ENCODE measurements at regions not wholly inside any gene's neighbourhood (a gene's known extent, or its start where the extent isn't known, plus 50 kb on each side); places are given as distances from the start of the nearest gene placed in this dataset.

DNA sequence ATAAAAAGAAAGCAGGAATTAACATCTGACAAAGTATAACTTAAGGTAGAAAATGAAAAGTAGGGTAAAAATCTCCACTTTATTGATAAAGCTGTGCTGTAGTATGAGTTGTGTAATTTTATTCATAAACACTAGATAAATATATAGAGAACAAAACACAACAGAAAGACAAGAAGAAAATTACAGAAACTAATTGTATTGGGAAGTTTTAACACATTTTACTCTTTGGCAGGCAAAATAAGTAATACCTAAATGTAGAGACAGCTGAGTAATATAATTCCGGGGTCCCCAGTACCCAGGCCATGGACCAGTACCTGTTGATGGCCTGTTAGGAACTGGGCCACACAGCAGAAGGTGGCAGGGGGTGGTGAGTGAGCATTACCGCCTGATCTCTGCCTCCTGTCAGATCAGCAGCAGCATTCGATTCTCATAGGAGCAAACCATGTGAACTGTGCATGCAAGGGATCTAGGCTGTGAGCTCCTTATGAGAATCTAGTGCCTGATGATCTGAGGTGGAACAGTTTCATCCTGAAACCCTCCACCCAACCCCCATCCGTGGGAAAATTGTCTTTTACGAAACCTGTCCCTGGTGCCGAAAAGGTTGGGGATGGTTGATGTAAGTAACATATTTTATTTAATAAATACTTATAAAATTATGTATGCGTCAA, 84.4 kb upstream of the ETV6 start:
- Histone ChIP-seq H3K36me3 (ENCODE audit: control insufficient read depth, insufficient read depth, low read length) (no peaks in the 10 kb centered on the region), H3K4me3 (replicated peaks; ENCODE audit: low read depth, low read length) (no peak overlapping the region), H3K27me3 (replicated peaks; ENCODE audit: control insufficient read depth, insufficient read depth, low read length) (no peaks in the 10 kb centered on the region)
- TF ChIP-seq, protein P1, sequence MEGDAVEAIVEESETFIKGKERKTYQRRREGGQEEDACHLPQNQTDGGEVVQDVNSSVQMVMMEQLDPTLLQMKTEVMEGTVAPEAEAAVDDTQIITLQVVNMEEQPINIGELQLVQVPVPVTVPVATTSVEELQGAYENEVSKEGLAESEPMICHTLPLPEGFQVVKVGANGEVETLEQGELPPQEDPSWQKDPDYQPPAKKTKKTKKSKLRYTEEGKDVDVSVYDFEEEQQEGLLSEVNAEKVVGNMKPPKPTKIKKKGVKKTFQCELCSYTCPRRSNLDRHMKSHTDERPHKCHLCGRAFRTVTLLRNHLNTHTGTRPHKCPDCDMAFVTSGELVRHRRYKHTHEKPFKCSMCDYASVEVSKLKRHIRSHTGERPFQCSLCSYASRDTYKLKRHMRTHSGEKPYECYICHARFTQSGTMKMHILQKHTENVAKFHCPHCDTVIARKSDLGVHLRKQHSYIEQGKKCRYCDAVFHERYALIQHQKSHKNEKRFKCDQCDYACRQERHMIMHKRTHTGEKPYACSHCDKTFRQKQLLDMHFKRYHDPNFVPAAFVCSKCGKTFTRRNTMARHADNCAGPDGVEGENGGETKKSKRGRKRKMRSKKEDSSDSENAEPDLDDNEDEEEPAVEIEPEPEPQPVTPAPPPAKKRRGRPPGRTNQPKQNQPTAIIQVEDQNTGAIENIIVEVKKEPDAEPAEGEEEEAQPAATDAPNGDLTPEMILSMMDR (IDR thresholded peaks at IDR 0.05; ENCODE audit: insufficient read depth, low read length, poor library complexity, severe bottlenecking) = no peak
- peak; percentile 71 for DNase-seq (ENCODE audit: extremely low read depth, insufficient read length)

DNA sequence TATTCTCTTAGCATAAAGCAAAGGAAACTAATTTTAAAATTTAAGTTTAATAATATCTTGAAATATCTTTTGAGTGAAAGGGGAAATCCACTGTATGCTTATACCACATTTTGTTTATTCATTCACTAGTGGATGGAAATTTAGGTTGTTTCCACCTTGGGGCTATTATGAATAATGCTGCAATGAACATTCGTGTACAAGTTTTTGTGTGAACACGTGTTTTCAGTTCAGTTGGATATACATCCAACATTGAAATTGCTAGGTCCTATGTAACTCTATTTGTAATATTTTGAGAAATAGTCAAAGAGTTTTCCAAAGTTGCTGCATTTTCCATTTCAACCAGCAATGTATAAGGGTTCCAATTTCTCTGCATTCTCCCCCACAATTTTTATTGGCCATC, 83.7 kb upstream of the ETV6 start:
- no peak overlapping the region for H3K4me3 ChIP-seq (replicated peaks; ENCODE audit: low read depth, low read length)
- H3K27me3 ChIP-seq (replicated peaks; ENCODE audit: control insufficient read depth, insufficient read depth, low read length) = no peaks in the 10 kb centered on the region
- DNase-seq (ENCODE audit: extremely low read depth, insufficient read length) = peak; percentile 66
- TF ChIP-seq, protein P1 (IDR thresholded peaks at IDR 0.05; ENCODE audit: insufficient read depth, low read length, poor library complexity, severe bottlenecking) = no peak
- H3K36me3 ChIP-seq (ENCODE audit: control insufficient read depth, insufficient read depth, low read length) = no peaks in the 10 kb centered on the region

DNA sequence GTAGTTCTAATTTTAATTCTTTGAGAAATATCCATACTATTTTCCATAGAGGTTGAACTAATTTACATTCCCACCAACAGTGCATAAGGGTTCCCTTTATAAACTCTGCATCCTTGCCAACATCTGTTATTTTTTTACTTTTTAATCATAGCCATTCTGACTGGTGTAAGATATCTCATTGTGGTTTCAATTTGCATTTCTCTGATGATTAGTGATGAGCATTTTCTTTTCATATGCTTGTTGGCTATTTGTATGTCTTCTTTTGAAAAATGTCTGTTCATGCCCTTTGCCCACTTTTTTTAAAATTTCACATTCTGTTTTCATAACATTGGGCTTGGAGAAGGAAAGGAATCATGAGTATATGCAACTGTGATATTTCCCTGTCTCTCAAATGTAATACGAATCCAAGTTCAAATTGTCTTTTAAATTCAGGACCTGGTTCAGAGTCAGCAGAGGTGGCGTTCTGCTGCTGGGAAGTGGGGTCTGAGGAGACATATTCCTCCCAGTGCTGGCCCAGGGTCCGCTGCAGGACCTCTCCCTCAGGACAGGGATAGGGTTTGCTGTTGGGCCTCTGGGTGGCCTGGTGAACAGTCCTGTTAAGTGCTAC, 81.2 kb upstream of the ETV6 start:
- DNase-seq (ENCODE audit: extremely low read depth, insufficient read length) = peak; percentile 62
- H3K4me3 ChIP-seq (replicated peaks; ENCODE audit: low read depth, low read length) = peak overlapping the region; percentile 28
- no peaks in the 10 kb centered on the region for H3K36me3 ChIP-seq (ENCODE audit: control insufficient read depth, insufficient read depth, low read length)
- no peaks in the 10 kb centered on the region for H3K27me3 ChIP-seq (replicated peaks; ENCODE audit: control insufficient read depth, insufficient read depth, low read length)
- TF ChIP-seq, protein P1 (IDR thresholded peaks at IDR 0.05; ENCODE audit: insufficient read depth, low read length, poor library complexity, severe bottlenecking) = no peak

DNA sequence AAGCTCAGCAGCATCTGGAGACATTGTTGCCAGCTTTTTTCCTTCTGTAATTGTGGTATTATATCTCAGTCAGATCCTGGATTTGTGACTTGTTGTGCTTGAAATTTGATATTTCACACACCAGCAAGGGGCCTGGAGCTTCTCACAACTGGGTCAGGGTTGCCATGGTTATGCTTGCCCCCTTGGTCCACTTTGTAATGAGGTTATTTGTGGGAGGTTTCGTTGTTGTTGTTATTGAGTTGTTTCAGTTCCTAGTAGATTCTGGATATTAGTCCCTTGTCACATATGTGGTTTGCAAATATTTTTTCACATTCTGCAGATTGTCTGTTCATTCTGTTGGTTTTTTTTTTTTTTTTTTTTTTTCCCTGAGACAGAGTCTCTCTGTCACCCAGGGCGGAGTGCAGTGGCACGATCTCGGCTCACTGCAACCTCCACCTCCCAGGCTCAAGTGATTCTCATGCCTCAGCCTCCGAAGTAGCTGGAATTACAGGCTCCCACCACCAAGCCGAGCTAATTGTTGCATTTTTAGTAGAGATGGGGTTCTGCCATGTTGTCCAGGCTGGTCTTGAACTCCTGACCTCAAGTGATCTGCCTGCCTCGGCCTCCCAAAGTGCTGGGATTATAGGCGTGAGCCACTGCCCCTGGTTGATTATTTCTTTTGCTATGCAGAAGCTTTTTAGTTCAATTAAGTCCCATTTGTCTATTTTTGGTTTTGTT, 80.6 kb upstream of the ETV6 start:
- TF ChIP-seq, protein P1 (IDR thresholded peaks at IDR 0.05; ENCODE audit: insufficient read depth, low read length, poor library complexity, severe bottlenecking) = no peak
- no peaks in the 10 kb centered on the region for H3K36me3 ChIP-seq (ENCODE audit: control insufficient read depth, insufficient read depth, low read length)

DNA sequence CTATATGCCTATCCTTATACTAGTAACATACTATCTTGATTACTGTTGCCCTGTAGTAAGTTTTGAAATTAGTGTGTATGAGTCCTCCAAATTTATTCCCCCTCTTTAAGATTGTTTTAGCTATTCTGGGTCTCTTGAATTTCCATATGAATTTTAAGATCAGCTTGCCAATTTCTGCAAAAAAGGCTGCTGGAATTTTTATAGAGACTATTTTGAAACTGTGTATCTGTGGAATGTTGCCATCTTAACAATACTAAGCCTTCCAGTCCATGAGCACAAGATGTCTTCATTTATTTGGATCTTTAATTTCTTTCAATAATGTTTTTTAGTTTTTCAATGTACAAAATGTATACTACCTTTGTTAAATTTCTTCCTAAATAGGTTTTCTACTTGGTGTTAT, 79.8 kb upstream of the ETV6 start:
- TF ChIP-seq, protein P1 (IDR thresholded peaks at IDR 0.05; ENCODE audit: insufficient read depth, low read length, poor library complexity, severe bottlenecking) = no peak
- Histone ChIP-seq H3K4me3 (replicated peaks; ENCODE audit: low read depth, low read length) (no peak overlapping the region), H3K27me3 (replicated peaks; ENCODE audit: control insufficient read depth, insufficient read depth, low read length) (no peaks in the 10 kb centered on the region), H3K36me3 (ENCODE audit: control insufficient read depth, insufficient read depth, low read length) (no peaks in the 10 kb centered on the region)
- DNase-seq (ENCODE audit: extremely low read depth, insufficient read length) = no peak

More for the DNA sequence above, 80.6 kb upstream of the ETV6 start:
- no peaks in the 10 kb centered on the region for H3K27me3 ChIP-seq (replicated peaks; ENCODE audit: control insufficient read depth, insufficient read depth, low read length)
- peak; percentile 64 for DNase-seq (ENCODE audit: extremely low read depth, insufficient read length)
- peak overlapping the region; percentile 28 for H3K4me3 ChIP-seq (replicated peaks; ENCODE audit: low read depth, low read length)
